22Rv1 (cell line): ENCODE measurements at regions not wholly inside any gene's neighbourhood (a gene's known extent, or its start where the extent isn't known, plus 50 kb on each side); places are given as distances from the start of the nearest gene placed in this dataset.
"Not testable (repeated sequence)": the region's sequence is repeated elsewhere in the genome, so short reads cannot be mapped to it uniquely, and the experiment has no call there.

Source experiments
- ZFX ChIP-seq: fragments of 450-650 bp; IDR thresholded peaks from 2 replicates; pipeline ENCODE4 v1.6.1; 2017; ENCODE audit warnings: antibody characterized with exemption, borderline replicate concordance
- TF ChIP-seq, protein P1 (sequence below): fragments of 450-650 bp; IDR thresholded peaks from 2 replicates; pipeline ENCODE4 v1.5.1; 2017; ENCODE audit warnings: mild to moderate bottlenecking

DNA sequence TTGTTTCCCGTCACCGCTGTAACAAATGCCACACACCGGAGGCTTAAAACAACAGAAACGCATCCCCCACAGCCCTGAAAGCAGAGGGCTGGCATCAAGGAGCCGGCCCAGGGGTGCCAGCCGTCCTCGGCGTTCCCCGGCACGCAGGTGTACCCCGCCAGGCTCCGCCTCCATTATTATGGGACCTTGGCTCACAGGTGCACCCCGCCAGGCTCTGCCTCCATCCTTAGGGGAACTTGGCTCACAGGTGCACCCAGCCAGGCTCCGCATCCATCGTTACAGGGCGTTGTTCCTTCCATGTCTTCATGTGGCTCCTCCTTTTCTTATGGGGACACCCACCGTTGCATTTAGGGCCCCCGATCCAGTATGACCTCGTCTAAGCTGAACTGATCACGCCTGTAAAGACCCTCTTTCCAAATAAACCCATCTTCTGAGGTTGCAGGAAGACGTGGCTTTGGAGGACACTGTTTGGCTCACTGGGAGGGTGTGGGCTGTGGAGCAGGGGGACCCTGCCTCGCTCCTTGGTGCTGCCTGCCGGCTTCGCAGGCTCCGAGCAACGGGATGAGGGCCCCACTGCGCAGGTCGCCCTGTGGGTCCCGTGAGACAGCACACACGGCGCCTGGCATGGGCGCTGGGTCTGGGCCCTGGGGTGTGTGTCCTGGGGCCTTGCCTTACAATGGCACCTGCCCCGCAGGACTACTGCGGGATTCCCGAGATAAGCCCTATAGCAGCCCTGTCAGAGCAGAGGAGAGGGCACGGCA lies 154.9 kb upstream of the ZNF469 start:
- TF ChIP-seq, protein P1, sequence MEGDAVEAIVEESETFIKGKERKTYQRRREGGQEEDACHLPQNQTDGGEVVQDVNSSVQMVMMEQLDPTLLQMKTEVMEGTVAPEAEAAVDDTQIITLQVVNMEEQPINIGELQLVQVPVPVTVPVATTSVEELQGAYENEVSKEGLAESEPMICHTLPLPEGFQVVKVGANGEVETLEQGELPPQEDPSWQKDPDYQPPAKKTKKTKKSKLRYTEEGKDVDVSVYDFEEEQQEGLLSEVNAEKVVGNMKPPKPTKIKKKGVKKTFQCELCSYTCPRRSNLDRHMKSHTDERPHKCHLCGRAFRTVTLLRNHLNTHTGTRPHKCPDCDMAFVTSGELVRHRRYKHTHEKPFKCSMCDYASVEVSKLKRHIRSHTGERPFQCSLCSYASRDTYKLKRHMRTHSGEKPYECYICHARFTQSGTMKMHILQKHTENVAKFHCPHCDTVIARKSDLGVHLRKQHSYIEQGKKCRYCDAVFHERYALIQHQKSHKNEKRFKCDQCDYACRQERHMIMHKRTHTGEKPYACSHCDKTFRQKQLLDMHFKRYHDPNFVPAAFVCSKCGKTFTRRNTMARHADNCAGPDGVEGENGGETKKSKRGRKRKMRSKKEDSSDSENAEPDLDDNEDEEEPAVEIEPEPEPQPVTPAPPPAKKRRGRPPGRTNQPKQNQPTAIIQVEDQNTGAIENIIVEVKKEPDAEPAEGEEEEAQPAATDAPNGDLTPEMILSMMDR: not testable (repeated sequence)
- not testable (repeated sequence) for TF ChIP-seq ZFX
